ENCODE measurements at regions not wholly inside any gene's neighbourhood (a gene's known extent, or its start where the extent isn't known, plus 50 kb on each side); places are given as distances from the start of the nearest gene placed in this dataset.

DNA sequence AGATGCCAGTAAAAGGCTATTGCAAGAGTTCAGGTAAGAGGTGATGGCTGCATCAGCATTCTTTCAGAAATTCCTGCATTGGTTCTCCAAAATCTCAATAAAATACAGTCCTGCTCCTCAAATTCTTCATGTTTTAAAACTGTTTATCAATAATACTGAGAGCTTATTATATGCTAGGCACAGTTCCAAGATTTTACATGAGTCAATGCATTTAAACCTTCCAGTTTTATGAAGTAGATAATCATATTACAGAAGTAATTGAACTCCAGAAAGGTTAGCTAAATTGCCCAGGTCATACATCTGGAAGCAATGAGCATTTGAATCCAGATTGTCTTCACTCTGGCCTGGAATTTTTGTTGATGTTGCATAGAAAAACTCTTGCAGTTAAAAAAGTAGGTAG is 282.9 kb upstream of the SLITRK6 start:
- intact Hi-C loops (cut with micrococcal nuclease; ENCODE audit: unreplicated experiment) = loop anchor here (10.0 kb wide), 1 partner anchor 1193 kb away; no protein-coding TSS in a partner anchor
- Histone ChIP-seq H3K36me3 (ENCODE audit: insufficient read depth, low read length, poor library complexity, severe bottlenecking) (no peaks in the 10 kb centered on the region), H3K9me3 (ENCODE audit: low read depth, low read length, poor library complexity, severe bottlenecking) (no peaks in the 10 kb centered on the region), H3K27me3 (replicated peaks; ENCODE audit: insufficient read depth, low read depth, low read length, poor library complexity) (no peaks in the 10 kb centered on the region), H3K4me3 (ENCODE audit: low read depth, low read length, poor library complexity, severe bottlenecking) (no peak overlapping the region), H3K4me1 (ENCODE audit: insufficient read depth, low read length, poor library complexity, severe bottlenecking) (no peaks in the 10 kb centered on the region), H3K27ac (ENCODE audit: low read depth, low read length, poor library complexity, severe bottlenecking) (no peak overlapping the region)
- CTCF ChIA-PET = no interaction called here
- TF ChIP-seq CTCF (conservative IDR thresholded peaks at IDR 0.05; ENCODE audit: low read depth, low read length) = no peak
- no peak for TF ChIP-seq EZH2 (IDR thresholded peaks at IDR 0.05; ENCODE audit: borderline replicate concordance, low read depth, low read length, poor library complexity, severe bottlenecking)
- no peak for DNase-seq (ENCODE audit: low spot score)
- BruUV-seq (replicated peaks) = no TSS peak
- POLR2A ChIA-PET (ENCODE audit: low non-redundant PET) = interaction anchor here (0.5 kb wide), 1 partner anchor 12 kb away, joined by 3 read pairs; no protein-coding TSS in a partner anchor

- TF ChIP-seq EZH2 (IDR thresholded peaks at IDR 0.05; ENCODE audit: borderline replicate concordance, low read depth, low read length, poor library complexity, severe bottlenecking) (no peak), CTCF (conservative IDR thresholded peaks at IDR 0.05; ENCODE audit: low read depth, low read length) (no peak)
- POLR2A ChIA-PET (ENCODE audit: low non-redundant PET) = no interaction called here
- BruUV-seq (replicated peaks) = no TSS peak
- Histone ChIP-seq H3K4me3 (ENCODE audit: low read depth, low read length, poor library complexity, severe bottlenecking) (no peak overlapping the region), H3K27ac (ENCODE audit: low read depth, low read length, poor library complexity, severe bottlenecking) (no peak overlapping the region), H3K36me3 (ENCODE audit: insufficient read depth, low read length, poor library complexity, severe bottlenecking) (no peaks in the 10 kb centered on the region), H3K9me3 (ENCODE audit: low read depth, low read length, poor library complexity, severe bottlenecking) (no peaks in the 10 kb centered on the region), H3K27me3 (replicated peaks; ENCODE audit: insufficient read depth, low read depth, low read length, poor library complexity) (no peaks in the 10 kb centered on the region), H3K4me1 (ENCODE audit: insufficient read depth, low read length, poor library complexity, severe bottlenecking) (no peaks in the 10 kb centered on the region)
- CTCF ChIA-PET = no interaction called here
- intact Hi-C loops (cut with micrococcal nuclease; ENCODE audit: unreplicated experiment) = loop anchor here (10.0 kb wide), 1 partner anchor 1194 kb away; no protein-coding TSS in a partner anchor
- no peak for DNase-seq (ENCODE audit: low spot score)
Observed at GRCh38 chr13:86080340-86080995, 281.2 kb upstream of the SLITRK6 start.

DNA sequence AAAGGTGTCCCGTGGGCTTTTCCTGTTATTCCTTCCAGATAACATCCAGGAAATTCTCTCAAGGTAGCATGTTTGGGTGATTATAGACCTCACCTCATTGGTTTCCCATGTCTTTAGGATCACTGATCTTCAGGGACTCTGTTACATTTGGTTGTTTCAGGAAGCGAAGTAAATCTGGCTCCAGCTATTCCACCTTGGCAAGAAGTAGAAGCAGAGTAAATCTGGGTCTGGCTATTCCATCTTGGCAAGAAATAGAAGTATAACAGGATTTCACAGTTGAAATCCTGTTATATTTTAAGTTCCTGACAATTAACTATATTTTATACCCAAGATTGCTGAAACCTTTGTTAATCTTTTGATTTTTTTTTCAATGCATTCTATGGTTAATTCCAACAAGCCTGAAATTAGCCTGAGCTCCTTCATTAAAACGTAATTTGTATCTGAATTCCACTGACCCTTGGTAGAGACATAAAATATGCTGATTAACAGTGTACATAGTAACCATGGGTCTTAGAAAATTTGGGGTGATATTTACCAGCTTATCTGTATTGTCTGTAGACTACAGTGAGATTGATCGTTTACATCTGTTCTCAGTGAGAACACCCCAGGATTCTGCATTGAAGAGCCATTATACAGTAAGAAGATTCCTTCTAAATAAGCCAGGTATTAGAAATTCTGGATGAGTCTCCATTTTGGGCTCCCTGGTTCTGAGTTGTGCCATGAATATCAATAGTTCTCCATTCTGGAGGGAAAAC is 267.6 kb upstream of the SLITRK6 start:
- BruUV-seq (replicated peaks) = no TSS peak
- CTCF ChIA-PET = interaction anchor here (0.7 kb wide), 1 partner anchor 116 kb away, joined by 3 read pairs; no protein-coding TSS in a partner anchor
- Histone ChIP-seq H3K27ac (ENCODE audit: low read depth, low read length, poor library complexity, severe bottlenecking) (no peak overlapping the region), H3K4me3 (ENCODE audit: low read depth, low read length, poor library complexity, severe bottlenecking) (no peak overlapping the region), H3K9me3 (ENCODE audit: low read depth, low read length, poor library complexity, severe bottlenecking) (no peaks in the 10 kb centered on the region), H3K27me3 (replicated peaks; ENCODE audit: insufficient read depth, low read depth, low read length, poor library complexity) (no peaks in the 10 kb centered on the region), H3K36me3 (ENCODE audit: insufficient read depth, low read length, poor library complexity, severe bottlenecking) (no peaks in the 10 kb centered on the region), H3K4me1 (ENCODE audit: insufficient read depth, low read length, poor library complexity, severe bottlenecking) (no peaks in the 10 kb centered on the region)
- intact Hi-C loops (cut with micrococcal nuclease; ENCODE audit: unreplicated experiment) = no loop called here
- no peak for DNase-seq (ENCODE audit: low spot score)
- no peak for TF ChIP-seq EZH2 (IDR thresholded peaks at IDR 0.05; ENCODE audit: borderline replicate concordance, low read depth, low read length, poor library complexity, severe bottlenecking)
- TF ChIP-seq CTCF (conservative IDR thresholded peaks at IDR 0.05; ENCODE audit: low read depth, low read length) = no peak
- POLR2A ChIA-PET (ENCODE audit: low non-redundant PET) = no interaction called here

Data from A673 (cell line).